GM21529 (cell line): ENCODE measurements at regions not wholly inside any gene's neighbourhood (a gene's known extent, or its start where the extent isn't known, plus 50 kb on each side); places are given as distances from the start of the nearest gene placed in this dataset.

Experiments
- ATAC-seq: cut with Tn5 transposase; IDR thresholded peaks from one replicate; pipeline ENCODE4 v1.9.1; 2021; ENCODE audit not compliant: unreplicated experiment

DNA sequence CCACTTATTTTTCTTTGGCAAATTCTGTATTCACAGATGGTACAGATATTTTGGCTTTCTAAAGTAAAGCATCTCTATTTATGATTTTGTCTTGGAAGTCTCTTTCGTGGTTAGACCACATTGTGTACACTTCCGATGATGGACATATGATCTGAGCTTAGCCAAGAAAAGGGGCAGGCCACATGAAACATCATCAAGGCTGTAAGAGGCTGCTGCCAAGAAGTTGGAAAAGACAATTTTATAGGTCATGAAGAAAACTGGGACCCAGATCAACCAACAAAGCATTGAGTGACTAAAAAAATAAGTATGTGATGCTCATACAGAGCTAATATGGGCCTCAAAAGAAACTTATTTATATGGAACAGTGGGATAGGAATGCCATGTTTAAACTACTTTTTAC lies 266.4 kb downstream of the HAO1 start:
- ATAC-seq: no peak

- ATAC-seq: no peak
Observed at GRCh38 chr20:7682916-7683315, 257.3 kb downstream of the HAO1 start.

- no peak for ATAC-seq
Observed at GRCh38 chr20:7687065-7687464, 253.2 kb downstream of the HAO1 start.

- no peak for ATAC-seq
Observed at GRCh38 chr20:7689151-7689550, 251.1 kb downstream of the HAO1 start.

GRCh38 chr20:7691647-7692269 lies 248.5 kb downstream of the HAO1 start:
- ATAC-seq: no peak

GRCh38 chr20:7692478-7692877 lies 247.8 kb downstream of the HAO1 start:
- ATAC-seq: no peak

DNA sequence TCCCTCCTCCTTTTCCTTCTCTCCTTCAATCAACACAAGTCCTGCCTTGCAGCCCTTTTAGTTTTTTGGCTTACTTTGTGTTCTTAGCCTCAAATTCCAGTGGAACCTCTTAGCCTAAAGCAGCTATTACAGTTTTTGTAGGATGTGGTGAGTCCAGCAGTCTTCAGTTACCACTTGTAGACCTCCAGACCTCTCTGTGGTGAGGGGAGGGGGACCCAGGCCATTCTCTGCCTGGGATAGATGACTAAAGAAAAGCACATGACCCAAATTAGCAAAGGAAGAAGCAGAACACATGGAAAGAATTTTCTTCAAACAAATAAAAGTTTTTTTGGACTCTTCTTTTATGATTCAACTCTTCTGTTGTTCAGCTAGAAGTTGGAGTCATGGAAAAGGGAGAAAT lies 246.5 kb downstream of the HAO1 start:
- ATAC-seq: no peak

DNA sequence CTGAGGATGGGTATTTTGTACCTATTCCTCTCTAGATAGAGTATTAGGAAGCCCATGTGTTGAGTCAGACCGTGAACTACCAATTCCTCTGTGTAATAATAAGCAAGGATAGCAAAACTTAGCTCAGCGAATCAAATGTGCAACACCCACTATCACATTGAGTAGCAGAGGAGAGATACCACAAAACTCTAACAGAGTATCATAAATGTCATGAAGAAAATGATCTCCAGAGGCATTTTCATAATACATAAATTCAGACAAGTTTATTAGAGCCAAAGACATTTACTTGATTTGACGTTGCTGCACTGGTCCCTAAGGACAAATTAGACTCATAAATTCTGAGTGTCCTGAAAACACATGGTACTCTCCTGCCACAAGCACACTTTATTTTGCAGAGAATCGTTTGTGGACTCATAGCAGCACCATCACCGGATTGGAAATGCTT lies 245.2 kb downstream of the HAO1 start:
- ATAC-seq: no peak

GRCh38 chr20:7695635-7696034 lies 244.6 kb downstream of the HAO1 start:
- ATAC-seq: no peak

GRCh38 chr20:7696311-7696710 lies 243.9 kb downstream of the HAO1 start:
- ATAC-seq: no peak

DNA sequence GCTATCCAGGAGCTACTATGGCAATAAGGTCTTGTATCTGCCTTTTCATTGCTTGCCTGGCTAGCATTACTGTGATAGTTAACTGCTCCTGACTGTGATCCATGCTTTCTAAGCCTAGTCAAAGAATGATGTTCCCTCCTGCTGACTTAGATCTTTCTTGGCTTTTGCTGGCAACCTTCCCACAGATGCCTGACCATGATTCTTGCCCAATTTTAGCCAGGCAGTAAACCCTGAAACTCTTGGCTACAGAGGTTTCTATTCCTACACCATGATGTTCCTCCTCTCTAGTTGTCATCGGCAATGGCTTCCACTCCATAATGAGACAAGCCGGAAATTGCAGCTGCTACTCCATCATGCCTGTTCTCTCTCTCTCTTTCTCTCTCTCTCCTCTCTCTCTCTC lies 238.1 kb downstream of the HAO1 start:
- no peak for ATAC-seq

GRCh38 chr20:7703551-7703961 lies 236.7 kb downstream of the HAO1 start:
- no peak for ATAC-seq

DNA sequence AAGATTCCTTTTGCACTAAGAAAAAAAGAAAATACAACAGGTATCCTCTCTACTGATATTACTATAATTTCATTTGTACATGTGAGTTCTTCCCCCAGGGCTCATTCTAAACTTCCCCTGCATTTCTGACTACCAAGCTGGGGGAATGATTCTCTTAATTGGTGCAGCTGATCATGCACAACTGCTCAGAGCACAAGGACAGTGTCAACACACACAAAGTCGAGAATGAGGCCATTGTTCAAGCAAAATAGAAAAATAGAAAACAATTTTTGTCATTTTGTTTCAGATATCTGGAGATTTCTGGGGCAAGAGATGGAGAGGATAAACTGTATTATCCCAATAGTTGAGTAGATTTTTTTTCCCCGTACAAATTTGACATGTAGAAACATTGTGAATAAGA lies 236.3 kb downstream of the HAO1 start:
- ATAC-seq: no peak

GRCh38 chr20:7708112-7708511 lies 232.1 kb downstream of the HAO1 start:
- no peak for ATAC-seq

GRCh38 chr20:7708782-7709181 lies 231.5 kb downstream of the HAO1 start:
- ATAC-seq: no peak

- ATAC-seq: no peak
Observed at GRCh38 chr20:7710440-7710839, 229.8 kb downstream of the HAO1 start.

GRCh38 chr20:7712661-7713060 lies 227.6 kb downstream of the HAO1 start:
- ATAC-seq: no peak

DNA sequence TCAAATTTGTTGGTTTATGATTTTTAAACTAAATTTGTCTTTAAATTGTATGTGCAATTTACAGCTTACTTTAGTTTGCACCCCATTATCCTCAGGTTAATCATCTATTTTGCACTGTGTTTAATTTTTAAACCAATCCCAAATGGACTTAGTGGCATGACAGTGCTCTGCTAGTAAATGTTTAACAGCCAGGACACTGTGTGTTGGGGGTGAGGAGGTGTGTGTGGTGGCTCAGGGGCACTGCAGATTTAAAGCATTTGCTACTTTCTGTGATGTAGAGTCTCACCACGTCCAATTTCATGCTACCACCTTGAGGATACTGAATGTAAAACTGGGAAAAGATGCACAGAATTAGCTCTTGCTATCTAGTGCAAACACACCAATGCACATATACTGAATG lies 225.7 kb downstream of the HAO1 start:
- no peak for ATAC-seq

DNA sequence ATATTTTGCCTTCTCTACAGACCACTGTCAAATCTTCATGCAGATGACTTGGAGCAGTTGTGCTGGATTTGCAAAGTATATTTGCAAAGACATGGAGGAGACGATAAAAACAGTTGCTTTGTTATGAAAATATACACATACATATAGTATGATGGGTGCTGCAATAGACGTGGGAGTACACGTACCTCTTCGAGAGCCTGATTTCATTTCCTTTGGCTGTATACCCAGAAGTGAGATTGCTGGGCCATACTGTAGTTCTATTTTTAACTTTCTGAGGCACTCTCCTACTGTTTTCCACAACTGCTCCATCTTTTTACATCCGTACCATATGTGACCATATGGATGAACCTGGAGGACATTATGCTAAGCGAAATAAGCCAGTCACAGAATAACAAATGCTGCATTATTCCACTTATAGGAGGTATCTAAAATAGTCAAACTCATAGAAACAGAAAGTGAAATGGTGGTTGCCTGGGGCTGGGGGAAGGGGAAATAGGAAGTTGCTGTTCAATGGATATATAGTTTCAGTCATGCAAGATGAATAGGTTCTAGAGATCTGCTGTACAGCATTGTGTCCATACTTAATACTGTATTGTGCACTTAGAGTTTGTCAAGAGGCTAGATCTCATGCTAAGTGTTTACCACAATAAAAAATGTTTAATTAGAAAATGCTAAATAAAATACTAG lies 223.8 kb downstream of the HAO1 start:
- ATAC-seq: no peak

DNA sequence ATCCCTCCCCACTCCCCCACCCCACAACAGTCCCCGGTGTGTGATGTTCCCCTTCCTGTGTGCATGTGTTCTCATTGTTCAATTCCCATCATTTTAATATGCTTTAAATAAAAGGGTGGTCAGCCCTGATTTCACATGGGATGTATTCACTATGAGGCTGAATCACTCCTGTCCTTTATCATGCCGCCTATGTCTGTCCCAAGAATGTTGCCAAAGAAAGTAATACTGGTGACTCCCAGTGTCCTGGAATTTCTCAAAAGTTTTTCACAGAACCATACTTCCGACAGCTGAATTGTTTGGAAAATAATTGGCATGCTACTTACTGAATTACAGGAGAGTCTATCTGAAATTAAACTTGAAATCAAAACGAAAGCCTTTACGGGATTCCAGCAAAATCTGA lies 217.7 kb downstream of the HAO1 start:
- ATAC-seq: no peak

DNA sequence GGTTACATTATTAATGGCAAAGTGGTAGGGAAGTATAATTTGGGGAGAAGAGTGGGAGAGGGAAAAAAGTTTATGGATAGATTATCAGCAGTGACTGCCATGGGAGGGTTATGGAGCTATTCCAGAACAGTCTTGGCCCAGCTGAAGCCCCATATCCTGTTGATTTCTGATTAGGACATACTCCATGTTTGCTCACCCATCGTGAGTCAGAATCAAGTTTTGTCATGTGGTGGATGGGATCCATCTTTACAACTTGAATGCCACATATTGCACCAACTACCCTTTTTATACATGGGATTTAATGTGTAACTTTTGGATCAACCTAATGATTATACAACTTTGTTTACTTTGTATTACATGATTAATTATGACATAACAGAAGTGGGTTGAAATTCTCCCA lies 217.0 kb downstream of the HAO1 start:
- no peak for ATAC-seq

- ATAC-seq: no peak
Observed at GRCh38 chr20:7728338-7728737, 211.9 kb downstream of the HAO1 start.

- ATAC-seq: no peak
Observed at GRCh38 chr20:7734216-7734615, 206.0 kb downstream of the HAO1 start.
